CD4-positive, alpha-beta memory T cell (primary cell): ENCODE measurements at regions not wholly inside any gene's neighbourhood (a gene's known extent, or its start where the extent isn't known, plus 50 kb on each side); places are given as distances from the start of the nearest gene placed in this dataset.

Experiments
- CTCF ChIA-PET: fragments of 350-600 bp; sonication (Branson Sonifier 250); formaldehyde crosslinking; loops from one replicate; lab custom pipeline; 2021; ENCODE audit warnings: inconsistent platforms; ENCODE audit not compliant: partially characterized antibody; lab: Charles Lee
- POLR2A ChIA-PET: fragments of 350-600 bp; sonication (Branson Sonifier 250); formaldehyde crosslinking; loops from one replicate; lab custom pipeline; 2021; ENCODE audit not compliant: partially characterized antibody; lab: Charles Lee
- DNase-seq, 5 donors: peaks; one replicate each; pipeline versions ENCODE4 v3.0.0 to v3.0.0-alpha.2; 2020 to 2022; ENCODE audit warnings: mixed read lengths in 1 of 5
- H3K27ac ChIP-seq: one replicate; pipeline ENCODE4 v1.7.0; 2013; ENCODE audit warnings: low read depth, low read length
- H3K27me3 ChIP-seq: 2 replicates; pipeline ENCODE4 v1.7.0; 2013; ENCODE audit warnings: mild to moderate bottlenecking, low read length, moderate library complexity; ENCODE audit not compliant: insufficient read depth
- H3K36me3 ChIP-seq: 2 replicates; pipeline ENCODE4 v1.7.0; 2013; ENCODE audit warnings: mild to moderate bottlenecking, low read length, moderate library complexity; ENCODE audit not compliant: insufficient read depth
- H3K4me1 ChIP-seq: 2 replicates; pipeline ENCODE4 v1.7.0; 2013; ENCODE audit warnings: mild to moderate bottlenecking, low read length, moderate library complexity; ENCODE audit not compliant: insufficient read depth
- H3K4me3 ChIP-seq, 2 donors: one replicate each; pipeline ENCODE4 v1.7.0; 2013; ENCODE audit warnings: low read length in 2 of 2, mild to moderate bottlenecking in 1 of 2
- H3K9me3 ChIP-seq, 2 donors: one replicate each; pipeline ENCODE4 v1.7.0; 2013; ENCODE audit warnings: low read length in 2 of 2, control low read depth in 1 of 2; ENCODE audit not compliant: control insufficient read depth in 1 of 2
- H3K27ac Mint-ChIP-seq, 7 donors: one replicate each; pipeline ENCODE4 v1.8.0; 2020 to 2021; ENCODE audit warnings: mixed read lengths in 7 of 7, mild to moderate bottlenecking in 6 of 7, inconsistent platforms in 3 of 7, moderate library complexity in 3 of 7
- H3K27me3 Mint-ChIP-seq, 2 donors: one replicate each; pipeline ENCODE4 v1.8.0; 2020 to 2021; ENCODE audit warnings: mixed read lengths in 2 of 2
- H3K36me3 Mint-ChIP-seq, 2 donors: one replicate each; pipeline ENCODE4 v1.8.0; 2020 to 2021; ENCODE audit warnings: mixed read lengths in 2 of 2, inconsistent platforms in 1 of 2, mild to moderate bottlenecking in 1 of 2
- H3K4me1 Mint-ChIP-seq, 4 donors: one replicate each; pipeline ENCODE4 v1.8.0; 2020 to 2021; ENCODE audit warnings: mixed read lengths in 4 of 4, mild to moderate bottlenecking in 1 of 4
- H3K4me3 Mint-ChIP-seq, 8 donors: one replicate each; pipeline ENCODE4 v1.8.0; 2020 to 2021; ENCODE audit warnings: mixed read lengths in 8 of 8, mild to moderate bottlenecking in 7 of 8, moderate library complexity in 6 of 8, inconsistent platforms in 3 of 8
- H3K9me3 Mint-ChIP-seq, 8 donors: one replicate each; pipeline ENCODE4 v1.8.0; 2020 to 2021; ENCODE audit warnings: mixed read lengths in 8 of 8, mild to moderate bottlenecking in 5 of 8, inconsistent platforms in 3 of 8, moderate library complexity in 1 of 8
- intact Hi-C: fragments of 100-400 bp; cut with micrococcal nuclease; formaldehyde crosslinking; loops from one replicate; pipeline ENCODE4 v1.15.1; 2023

DNA sequence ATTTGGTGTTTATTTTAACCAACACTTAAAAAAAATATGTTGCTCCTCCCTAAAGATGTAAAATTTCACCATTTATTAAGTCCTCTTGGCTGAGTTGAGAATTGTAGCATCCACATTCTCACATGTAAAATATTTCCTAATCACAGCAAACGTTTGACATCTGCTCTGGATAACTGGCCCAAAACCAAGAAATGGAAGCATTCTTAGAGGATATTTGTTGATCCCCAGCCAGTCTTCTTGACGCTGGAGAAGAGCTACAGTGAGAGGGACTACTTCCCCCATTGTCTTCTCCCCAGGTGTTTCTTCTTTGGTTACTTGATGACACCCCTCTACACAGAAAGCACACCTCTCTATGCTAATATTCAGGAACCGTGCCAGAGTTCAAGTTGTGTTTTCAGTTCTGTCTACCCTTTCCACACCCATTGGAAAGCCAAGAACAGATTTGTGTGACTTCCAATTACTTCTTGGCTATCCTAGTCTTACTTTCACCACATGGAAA, 454.5 kb upstream of the JAG1 start:
- Histone ChIP-seq H3K27me3 (no peaks in the 10 kb centered on the region), H3K36me3 (no peaks in the 10 kb centered on the region), H3K4me3 (no peak overlapping the region), H3K9me3 (no peaks in the 10 kb centered on the region), H3K27ac (no peak overlapping the region), H3K4me1 (no peaks in the 10 kb centered on the region)
- Mint-ChIP-seq H3K27me3 (no peaks in the 10 kb centered on the region), H3K27ac (no peak overlapping the region), H3K4me1 (no peaks in the 10 kb centered on the region), H3K9me3 (peaks cover 0 to 16% (median 8%) of the 10 kb centered on the region in 8 donors), H3K36me3 (no peaks in the 10 kb centered on the region), H3K4me3 (no peak overlapping the region)
- ChIA-PET CTCF (no interaction called here), POLR2A (no interaction called here)
- DNase-seq = no peak
- intact Hi-C loops = no loop called here

DNA sequence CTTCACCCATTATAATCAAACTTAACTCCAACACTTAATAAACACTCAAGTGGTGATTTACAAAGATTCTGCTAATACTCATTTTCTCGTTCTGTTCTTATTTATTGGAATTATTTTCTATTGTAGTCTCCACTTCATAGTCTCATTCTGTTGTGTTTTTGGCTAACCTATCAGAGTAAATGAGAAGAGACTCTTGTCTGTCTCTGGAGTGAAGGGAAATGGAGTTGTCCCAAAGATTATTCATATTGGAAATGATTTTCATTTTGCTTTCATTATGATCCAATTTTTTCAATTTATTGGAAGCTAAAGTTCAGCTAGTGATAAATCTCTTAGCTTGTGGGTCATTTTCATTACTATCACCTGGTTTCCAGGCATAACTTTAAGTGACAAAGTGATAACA, 454.9 kb upstream of the JAG1 start:
- intact Hi-C loops = no loop called here
- ChIA-PET CTCF (no interaction called here), POLR2A (no interaction called here)
- Histone ChIP-seq H3K9me3 (no peaks in the 10 kb centered on the region), H3K36me3 (no peaks in the 10 kb centered on the region), H3K27ac (no peak overlapping the region), H3K4me1 (no peaks in the 10 kb centered on the region), H3K27me3 (no peaks in the 10 kb centered on the region), H3K4me3 (no peak overlapping the region)
- Mint-ChIP-seq H3K4me3 (no peak overlapping the region), H3K27me3 (no peaks in the 10 kb centered on the region), H3K9me3 (peaks cover 0 to 16% (median 6%) of the 10 kb centered on the region in 8 donors), H3K4me1 (no peaks in the 10 kb centered on the region), H3K36me3 (no peaks in the 10 kb centered on the region), H3K27ac (no peak overlapping the region)
- DNase-seq = no peak

DNA sequence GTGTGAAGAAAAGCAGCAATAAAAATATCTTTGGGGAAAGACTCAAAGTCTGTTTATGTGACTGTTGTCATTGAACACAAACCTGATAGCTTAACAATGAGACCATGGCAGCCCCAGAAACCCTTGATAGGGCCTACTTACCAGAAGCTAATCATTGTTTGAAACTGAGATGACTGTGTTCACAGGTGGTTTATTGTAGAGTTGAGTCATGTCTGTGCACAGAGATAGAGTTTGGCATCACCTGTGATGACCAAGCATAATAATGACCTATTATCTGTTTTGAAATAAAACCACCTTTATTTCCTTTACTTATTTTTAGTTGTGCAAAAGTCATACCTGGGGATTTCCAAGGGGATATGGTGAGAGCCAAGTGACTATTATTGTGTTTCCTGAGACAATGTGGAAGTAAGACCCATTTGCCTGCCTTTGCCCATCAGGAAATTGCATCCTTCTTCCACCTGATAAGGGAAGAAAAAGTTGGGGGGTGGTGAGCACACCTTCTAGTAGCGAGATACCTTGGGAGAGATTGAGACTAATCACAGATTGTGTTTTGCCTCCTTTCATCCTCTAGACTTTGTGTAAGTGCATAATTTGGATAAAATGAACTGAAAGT, 456.9 kb upstream of the JAG1 start:
- no peaks in the 10 kb centered on the region for H3K27me3 Mint-ChIP-seq
- H3K9me3 Mint-ChIP-seq = peaks cover 0 to 16% (median 4%) of the 10 kb centered on the region in 8 donors
- Histone ChIP-seq H3K27me3 (no peaks in the 10 kb centered on the region), H3K4me3 (no peak overlapping the region), H3K27ac (no peak overlapping the region), H3K4me1 (no peaks in the 10 kb centered on the region), H3K36me3 (no peaks in the 10 kb centered on the region), H3K9me3 (no peaks in the 10 kb centered on the region)
- H3K36me3 Mint-ChIP-seq = no peaks in the 10 kb centered on the region
- POLR2A ChIA-PET = no interaction called here
- intact Hi-C loops = no loop called here
- CTCF ChIA-PET = no interaction called here
- no peak overlapping the region for H3K4me3 Mint-ChIP-seq
- no peak for DNase-seq
- H3K4me1 Mint-ChIP-seq = no peaks in the 10 kb centered on the region
- no peak overlapping the region for H3K27ac Mint-ChIP-seq

GRCh38 chr20:11132819-11133415, 459.1 kb upstream of the JAG1 start:
- intact Hi-C loops = no loop called here
- H3K9me3 ChIP-seq = no peaks in the 10 kb centered on the region
- Mint-ChIP-seq H3K4me3 (no peak overlapping the region), H3K27me3 (no peaks in the 10 kb centered on the region), H3K27ac (no peak overlapping the region), H3K36me3 (no peaks in the 10 kb centered on the region), H3K4me1 (no peaks in the 10 kb centered on the region), H3K9me3 (peaks cover 0 to 10% (median 3%) of the 10 kb centered on the region in 8 donors)
- no peaks in the 10 kb centered on the region for H3K27me3 ChIP-seq
- no peak for DNase-seq
- no peaks in the 10 kb centered on the region for H3K4me1 ChIP-seq
- H3K36me3 ChIP-seq = no peaks in the 10 kb centered on the region
- no peak overlapping the region for H3K4me3 ChIP-seq
- CTCF ChIA-PET = no interaction called here
- POLR2A ChIA-PET = no interaction called here
- H3K27ac ChIP-seq = no peak overlapping the region

- Mint-ChIP-seq H3K4me3 (no peak overlapping the region), H3K27ac (no peak overlapping the region), H3K36me3 (no peaks in the 10 kb centered on the region), H3K4me1 (no peaks in the 10 kb centered on the region), H3K27me3 (no peaks in the 10 kb centered on the region), H3K9me3 (peaks cover 0 to 3% (median 2%) of the 10 kb centered on the region in 8 donors)
- ChIA-PET CTCF (no interaction called here), POLR2A (no interaction called here)
- DNase-seq = no peak
- Histone ChIP-seq H3K4me1 (no peaks in the 10 kb centered on the region), H3K36me3 (no peaks in the 10 kb centered on the region), H3K9me3 (no peaks in the 10 kb centered on the region), H3K4me3 (no peak overlapping the region), H3K27ac (no peak overlapping the region), H3K27me3 (no peaks in the 10 kb centered on the region)
- intact Hi-C loops = no loop called here
These were observed 462.9 kb upstream of the JAG1 start for GRCh38 chr20:11136691-11137090.

DNA sequence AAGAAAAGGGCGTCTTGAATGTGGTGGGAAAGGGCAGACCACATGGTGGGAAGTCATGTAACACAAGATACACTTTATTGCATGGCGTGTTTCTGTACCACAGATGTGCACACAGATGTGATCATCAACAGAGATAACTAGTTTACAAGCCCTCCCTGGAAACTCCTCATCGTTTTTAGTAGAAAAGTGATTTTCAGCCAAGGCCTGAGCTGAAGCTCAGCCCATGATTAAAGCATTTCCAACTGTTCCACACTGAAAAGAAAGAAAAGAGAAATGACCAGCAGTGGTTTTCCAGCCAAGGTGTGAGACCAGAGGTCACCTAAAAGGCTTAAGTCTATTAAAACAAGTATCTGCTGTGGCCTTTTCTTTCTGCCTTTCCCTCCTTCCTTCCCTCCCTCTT, 463.9 kb upstream of the JAG1 start:
- intact Hi-C loops = no loop called here
- DNase-seq = no peak
- Mint-ChIP-seq H3K36me3 (no peaks in the 10 kb centered on the region), H3K27ac (no peak overlapping the region), H3K9me3 (peaks cover 0 to 10% (median 3%) of the 10 kb centered on the region in 8 donors), H3K4me3 (no peak overlapping the region), H3K4me1 (no peaks in the 10 kb centered on the region), H3K27me3 (no peaks in the 10 kb centered on the region)
- ChIA-PET CTCF (no interaction called here), POLR2A (no interaction called here)
- no peaks in the 10 kb centered on the region for H3K9me3 ChIP-seq
- no peak overlapping the region for H3K4me3 ChIP-seq
- H3K27me3 ChIP-seq = no peaks in the 10 kb centered on the region
- no peaks in the 10 kb centered on the region for H3K36me3 ChIP-seq
- H3K4me1 ChIP-seq = no peaks in the 10 kb centered on the region
- no peak overlapping the region for H3K27ac ChIP-seq

GRCh38 chr20:11140359-11140758, 466.6 kb upstream of the JAG1 start:
- Histone ChIP-seq H3K27ac (no peak overlapping the region), H3K4me3 (no peak overlapping the region), H3K9me3 (no peaks in the 10 kb centered on the region), H3K36me3 (no peaks in the 10 kb centered on the region), H3K27me3 (no peaks in the 10 kb centered on the region), H3K4me1 (no peaks in the 10 kb centered on the region)
- no peak overlapping the region for H3K27ac Mint-ChIP-seq
- intact Hi-C loops = no loop called here
- peaks cover 0 to 13% (median 4%) of the 10 kb centered on the region in 8 donors for H3K9me3 Mint-ChIP-seq
- ChIA-PET CTCF (no interaction called here), POLR2A (no interaction called here)
- no peaks in the 10 kb centered on the region for H3K27me3 Mint-ChIP-seq
- DNase-seq = no peak
- no peaks in the 10 kb centered on the region for H3K36me3 Mint-ChIP-seq
- H3K4me3 Mint-ChIP-seq = no peak overlapping the region
- no peaks in the 10 kb centered on the region for H3K4me1 Mint-ChIP-seq
